ENCODE measurements at regions not wholly inside any gene's neighbourhood (a gene's known extent, or its start where the extent isn't known, plus 50 kb on each side); places are given as distances from the start of the nearest gene placed in this dataset.
"Not testable (repeated sequence)": the region's sequence is repeated elsewhere in the genome, so short reads cannot be mapped to it uniquely, and the experiment has no call there.

DNA sequence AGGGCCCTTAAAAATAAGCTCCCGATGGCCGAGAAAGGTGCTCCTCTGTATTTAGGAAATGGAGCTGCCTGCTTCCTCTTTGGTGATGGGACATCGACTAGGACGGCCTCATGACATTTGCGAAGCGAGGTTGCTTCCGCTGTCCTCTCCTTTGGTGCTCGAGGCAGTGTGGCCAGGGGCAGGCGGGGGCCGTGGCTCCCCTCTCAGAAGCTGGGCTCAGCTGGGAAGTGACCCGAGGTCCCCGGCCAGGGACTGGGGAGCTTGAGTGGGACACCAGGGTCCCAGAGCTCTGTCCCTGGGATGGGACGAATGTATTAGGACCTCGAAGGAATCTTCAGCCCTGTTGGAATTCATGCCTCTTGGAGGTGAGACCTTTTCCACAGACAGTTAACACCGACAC, 151.1 kb downstream of the CTTN start:
- DNase-seq (ENCODE audit: low read depth), result no peak

GRCh38 chr11:70549796-70550195, 151.5 kb downstream of the CTTN start:
- no peak for DNase-seq (ENCODE audit: low read depth)

- DNase-seq (ENCODE audit: low read depth), result no peak
Measured at GRCh38 chr11:70550456-70551195, 152.3 kb downstream of the CTTN start.

- no peak for DNase-seq (ENCODE audit: low read depth)
Measured at GRCh38 chr11:70551351-70552166, 153.2 kb downstream of the CTTN start.

GRCh38 chr11:70552167-70553150, 154.1 kb downstream of the CTTN start:
- DNase-seq (ENCODE audit: low read depth), result no peak

GRCh38 chr11:70555078-70555477, 156.7 kb downstream of the CTTN start:
- DNase-seq (ENCODE audit: low read depth), result no peak

GRCh38 chr11:70556884-70557741, 158.8 kb downstream of the CTTN start:
- no peak for DNase-seq (ENCODE audit: low read depth)

GRCh38 chr11:70557742-70558485, 159.6 kb downstream of the CTTN start:
- no peak for DNase-seq (ENCODE audit: low read depth)

DNA sequence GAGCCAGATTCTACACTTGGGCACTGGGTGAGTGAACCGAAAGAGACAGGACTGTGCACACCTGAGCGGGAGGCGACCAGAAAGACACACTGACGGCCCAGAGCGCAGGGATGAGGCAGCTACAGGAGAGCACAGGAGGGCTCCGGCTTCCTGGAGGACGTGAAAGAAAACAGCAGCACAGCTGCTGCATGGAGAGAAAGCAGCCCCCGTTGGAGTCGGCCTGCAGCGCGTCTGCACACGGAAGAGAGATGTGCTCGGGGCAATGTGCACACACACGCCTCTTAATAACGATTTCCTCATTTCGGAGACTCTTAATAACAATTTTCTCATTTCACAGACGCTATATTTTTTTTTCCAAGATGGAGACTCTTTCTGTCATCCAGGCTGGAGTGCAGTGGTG, 160.4 kb downstream of the CTTN start:
- no peak for DNase-seq (ENCODE audit: low read depth)

- DNase-seq (ENCODE audit: low read depth), result no peak
Measured at GRCh38 chr11:70559516-70559915, 161.2 kb downstream of the CTTN start.

GRCh38 chr11:70560621-70561020, 162.3 kb downstream of the CTTN start:
- not testable (repeated sequence) for DNase-seq (ENCODE audit: low read depth)

GRCh38 chr11:70566768-70567530, 168.6 kb downstream of the CTTN start:
- DNase-seq (ENCODE audit: low read depth), result no peak

DNA sequence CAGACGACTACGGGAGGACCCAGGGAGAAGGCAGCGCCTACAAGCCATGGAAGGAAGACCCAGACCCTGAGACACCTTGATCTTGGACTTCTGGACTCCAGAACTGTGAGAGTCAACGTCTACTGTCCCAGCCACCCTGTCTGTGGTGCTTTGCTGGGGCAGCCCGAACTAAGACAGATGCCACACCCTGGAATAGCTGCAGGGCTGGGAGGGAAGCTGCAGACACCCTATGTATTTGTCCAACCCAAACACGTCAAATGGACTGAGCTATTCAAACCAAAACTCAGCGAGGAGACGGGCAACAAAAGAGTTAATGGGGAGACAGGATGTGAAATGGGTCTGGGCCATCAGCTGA, 169.3 kb downstream of the CTTN start:
- no peak for DNase-seq (ENCODE audit: low read depth)

DNA sequence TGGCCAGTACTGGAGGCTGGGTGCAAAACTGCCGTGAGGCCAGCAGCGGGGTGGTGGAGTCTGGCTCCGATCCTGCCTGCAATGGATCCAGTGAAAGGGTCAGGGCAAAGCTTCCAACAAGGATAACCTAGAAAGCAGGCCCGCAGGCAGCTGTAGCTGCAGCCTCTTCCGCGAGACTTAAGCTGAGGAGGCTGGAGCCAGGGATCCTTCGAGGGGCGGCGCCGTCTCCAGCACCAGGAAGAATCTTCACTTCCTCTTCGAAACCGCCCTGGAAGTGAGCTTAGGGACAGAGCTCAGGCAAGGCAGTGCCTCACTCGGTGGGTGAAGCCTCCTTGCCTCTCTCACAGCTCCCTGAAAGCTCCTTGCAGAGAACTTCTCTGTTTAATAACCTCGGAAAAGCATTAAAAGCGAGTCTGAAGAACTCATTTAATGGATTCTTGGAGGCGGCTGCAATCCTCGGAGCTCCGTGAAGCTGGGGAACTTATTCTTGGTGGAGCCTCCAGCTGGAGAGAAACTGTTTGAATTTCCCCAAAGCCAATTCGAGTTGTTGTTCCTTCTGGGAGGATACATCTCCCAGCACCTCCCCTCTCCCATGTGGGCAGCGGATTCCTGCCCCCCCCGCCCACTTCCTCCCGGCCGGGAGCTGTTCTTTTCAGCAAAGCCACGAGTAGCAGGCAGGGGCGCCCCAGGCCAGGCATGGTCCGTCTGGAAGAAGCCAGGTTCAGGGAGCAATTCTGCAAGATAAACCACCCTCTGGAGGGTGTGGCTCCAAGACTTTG, 169.9 kb downstream of the CTTN start:
- no peak for DNase-seq (ENCODE audit: low read depth)

- no peak for DNase-seq (ENCODE audit: low read depth)
Measured at GRCh38 chr11:70568814-70569617, 170.7 kb downstream of the CTTN start.

GRCh38 chr11:70569618-70569890, 171.2 kb downstream of the CTTN start:
- DNase-seq (ENCODE audit: low read depth), result no peak

DNA sequence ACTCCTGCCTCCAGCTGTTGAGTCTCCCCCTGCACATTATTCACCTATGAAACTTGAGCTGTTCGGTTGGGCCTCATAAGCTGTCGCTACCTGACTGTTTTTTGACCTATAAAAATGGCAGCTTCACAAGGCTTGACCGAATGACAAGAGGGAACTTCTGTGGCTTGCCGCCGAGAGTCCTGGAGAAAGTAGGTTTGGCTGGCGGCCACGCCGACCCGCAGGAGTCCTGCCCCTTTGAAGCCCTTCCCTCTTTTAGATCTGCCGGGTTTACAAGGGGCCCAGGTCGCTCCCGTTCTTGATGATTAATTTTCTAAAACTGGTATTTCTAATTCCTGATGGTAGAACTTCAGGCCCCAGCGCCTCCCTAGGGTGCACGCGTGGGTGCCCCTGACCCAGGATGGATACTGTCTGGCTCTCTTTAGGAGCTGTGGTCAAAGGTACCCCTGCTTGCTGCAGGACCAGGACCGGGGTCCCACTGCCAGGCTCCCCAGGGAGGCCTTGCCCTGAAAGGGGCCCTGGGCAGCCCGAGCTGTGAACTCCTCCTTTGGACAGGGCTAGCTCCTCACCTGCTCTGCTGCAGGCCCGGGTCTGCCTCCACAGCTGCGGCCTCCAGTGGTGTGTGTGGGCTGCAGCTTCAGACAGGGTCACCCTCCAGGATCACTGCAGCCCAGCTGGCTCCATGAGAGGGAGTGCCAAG, 171.8 kb downstream of the CTTN start:
- DNase-seq (ENCODE audit: low read depth), result no peak

Measured in stimulated activated CD4-positive, alpha-beta T cell treated with anti-CD3 and anti-CD28 coated beads, Interleukin-2, amount 100 ng/mL, for 4 hours (primary cell).